Lower leg skin (tissue), 3 donors: ENCODE measurements at regions not wholly inside any gene's neighbourhood (a gene's known extent, or its start where the extent isn't known, plus 50 kb on each side); places are given as distances from the start of the nearest gene placed in this dataset.

Experiments used
- POLR2A ChIP-seq, 2 donors: fragments of 450-650 bp; IDR thresholded peaks; one replicate each; pipeline ENCODE4 v1.6.1; 2016 to 2017; ENCODE audit warnings: antibody characterized with exemption in 2 of 2, mild to moderate bottlenecking in 1 of 2, moderate library complexity in 1 of 2
- TF ChIP-seq, protein P1 (sequence below), 3 donors: fragments of 450-650 bp; IDR thresholded peaks; one replicate each; pipeline ENCODE4 v1.5.1; 2016; ENCODE audit warnings: antibody characterized with exemption in 3 of 3, mild to moderate bottlenecking in 3 of 3, moderate library complexity in 2 of 3

- TF ChIP-seq, protein P1, sequence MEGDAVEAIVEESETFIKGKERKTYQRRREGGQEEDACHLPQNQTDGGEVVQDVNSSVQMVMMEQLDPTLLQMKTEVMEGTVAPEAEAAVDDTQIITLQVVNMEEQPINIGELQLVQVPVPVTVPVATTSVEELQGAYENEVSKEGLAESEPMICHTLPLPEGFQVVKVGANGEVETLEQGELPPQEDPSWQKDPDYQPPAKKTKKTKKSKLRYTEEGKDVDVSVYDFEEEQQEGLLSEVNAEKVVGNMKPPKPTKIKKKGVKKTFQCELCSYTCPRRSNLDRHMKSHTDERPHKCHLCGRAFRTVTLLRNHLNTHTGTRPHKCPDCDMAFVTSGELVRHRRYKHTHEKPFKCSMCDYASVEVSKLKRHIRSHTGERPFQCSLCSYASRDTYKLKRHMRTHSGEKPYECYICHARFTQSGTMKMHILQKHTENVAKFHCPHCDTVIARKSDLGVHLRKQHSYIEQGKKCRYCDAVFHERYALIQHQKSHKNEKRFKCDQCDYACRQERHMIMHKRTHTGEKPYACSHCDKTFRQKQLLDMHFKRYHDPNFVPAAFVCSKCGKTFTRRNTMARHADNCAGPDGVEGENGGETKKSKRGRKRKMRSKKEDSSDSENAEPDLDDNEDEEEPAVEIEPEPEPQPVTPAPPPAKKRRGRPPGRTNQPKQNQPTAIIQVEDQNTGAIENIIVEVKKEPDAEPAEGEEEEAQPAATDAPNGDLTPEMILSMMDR (IDR thresholded peaks at IDR 0.05), result no peak
- no peak for TF ChIP-seq POLR2A (IDR thresholded peaks at IDR 0.05)
Measured at GRCh38 chr6:14360565-14360964, 243.0 kb downstream of the CD83 start.
